ENCODE measurements at regions not wholly inside any gene's neighbourhood (a gene's known extent, or its start where the extent isn't known, plus 50 kb on each side); places are given as distances from the start of the nearest gene placed in this dataset.

- TF ChIP-seq, protein P1, sequence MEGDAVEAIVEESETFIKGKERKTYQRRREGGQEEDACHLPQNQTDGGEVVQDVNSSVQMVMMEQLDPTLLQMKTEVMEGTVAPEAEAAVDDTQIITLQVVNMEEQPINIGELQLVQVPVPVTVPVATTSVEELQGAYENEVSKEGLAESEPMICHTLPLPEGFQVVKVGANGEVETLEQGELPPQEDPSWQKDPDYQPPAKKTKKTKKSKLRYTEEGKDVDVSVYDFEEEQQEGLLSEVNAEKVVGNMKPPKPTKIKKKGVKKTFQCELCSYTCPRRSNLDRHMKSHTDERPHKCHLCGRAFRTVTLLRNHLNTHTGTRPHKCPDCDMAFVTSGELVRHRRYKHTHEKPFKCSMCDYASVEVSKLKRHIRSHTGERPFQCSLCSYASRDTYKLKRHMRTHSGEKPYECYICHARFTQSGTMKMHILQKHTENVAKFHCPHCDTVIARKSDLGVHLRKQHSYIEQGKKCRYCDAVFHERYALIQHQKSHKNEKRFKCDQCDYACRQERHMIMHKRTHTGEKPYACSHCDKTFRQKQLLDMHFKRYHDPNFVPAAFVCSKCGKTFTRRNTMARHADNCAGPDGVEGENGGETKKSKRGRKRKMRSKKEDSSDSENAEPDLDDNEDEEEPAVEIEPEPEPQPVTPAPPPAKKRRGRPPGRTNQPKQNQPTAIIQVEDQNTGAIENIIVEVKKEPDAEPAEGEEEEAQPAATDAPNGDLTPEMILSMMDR (conservative IDR thresholded peaks at IDR 0.05; ENCODE audit: low read depth, low read length) = no peak
- no peak for DNase-seq (ENCODE audit: low read depth)
- H3K4me3 ChIP-seq (ENCODE audit: low read depth, low read length) = no peak overlapping the region
Measured at GRCh38 chr18:73752965-73753364, 394.7 kb downstream of the FBXO15 start.

DNA sequence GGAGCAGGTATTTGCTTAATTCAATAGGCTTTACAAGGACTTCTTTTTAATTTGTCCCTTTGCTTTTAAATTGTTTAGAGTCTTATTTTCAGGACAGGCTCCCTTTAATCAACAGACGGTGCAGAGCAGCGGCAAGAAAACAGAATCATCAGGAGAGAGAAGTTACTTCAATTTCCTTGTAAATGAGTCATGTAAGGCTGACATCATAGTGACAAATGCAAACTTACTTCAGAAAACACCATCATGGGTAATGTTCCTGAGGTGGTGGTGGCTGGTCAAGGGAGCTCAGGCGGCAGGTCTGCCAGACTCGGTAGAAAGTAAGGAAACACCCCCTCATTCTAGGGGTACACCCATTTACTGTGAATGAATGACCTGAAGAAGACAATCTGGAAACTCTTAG is 395.1 kb downstream of the FBXO15 start:
- TF ChIP-seq, protein P1 (conservative IDR thresholded peaks at IDR 0.05; ENCODE audit: low read depth, low read length) = no peak
- no peak overlapping the region for H3K4me3 ChIP-seq (ENCODE audit: low read depth, low read length)

GRCh38 chr18:73750052-73750451 is 397.6 kb downstream of the FBXO15 start:
- no peak for DNase-seq (ENCODE audit: low read depth)
- TF ChIP-seq, protein P1 (conservative IDR thresholded peaks at IDR 0.05; ENCODE audit: low read depth, low read length) = no peak
- H3K4me3 ChIP-seq (ENCODE audit: low read depth, low read length) = no peak overlapping the region

More for the DNA sequence above, 395.1 kb downstream of the FBXO15 start:
- DNase-seq (ENCODE audit: low read depth) = no peak

DNA sequence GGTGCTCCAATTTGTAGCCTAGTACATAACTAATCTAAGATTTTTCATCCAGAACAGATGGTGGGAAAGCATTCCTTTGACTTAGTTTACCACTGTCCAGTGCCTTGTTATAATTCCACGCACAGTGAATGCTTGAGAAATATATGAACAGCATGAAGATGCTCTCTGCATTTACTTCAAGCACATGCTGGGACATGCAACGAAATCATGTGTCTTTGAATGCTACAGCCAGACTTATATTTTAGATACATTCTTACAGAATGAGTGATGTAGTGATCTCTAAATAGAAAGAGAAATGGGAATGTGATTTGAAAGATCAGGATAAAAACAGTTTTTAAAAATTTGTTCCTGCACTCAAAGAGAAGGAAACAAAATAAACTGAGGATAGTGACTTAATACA is 398.3 kb downstream of the FBXO15 start:
- no peak overlapping the region for H3K4me3 ChIP-seq (ENCODE audit: low read depth, low read length)
- TF ChIP-seq, protein P1 (conservative IDR thresholded peaks at IDR 0.05; ENCODE audit: low read depth, low read length) = no peak
- no peak for DNase-seq (ENCODE audit: low read depth)

DNA sequence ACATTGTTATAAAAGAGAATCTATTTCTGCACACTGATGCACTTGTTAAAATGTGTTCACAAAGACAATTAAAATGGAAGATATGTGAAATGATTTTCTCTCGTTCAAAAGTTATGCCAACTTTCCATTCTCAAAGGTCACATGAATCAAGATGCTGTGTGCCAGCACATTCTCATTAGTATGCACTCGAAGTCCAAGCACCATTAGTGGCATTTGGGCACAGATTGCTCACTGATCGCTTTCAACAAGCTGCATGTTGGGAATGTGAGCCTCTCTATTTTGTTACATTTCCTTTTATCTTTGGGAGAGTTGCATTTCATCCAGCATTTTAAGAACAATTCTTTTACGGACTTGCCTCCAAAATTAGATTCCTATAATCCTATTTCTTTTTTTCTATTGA is 398.9 kb downstream of the FBXO15 start:
- DNase-seq (ENCODE audit: low read depth) = no peak
- TF ChIP-seq, protein P1 (conservative IDR thresholded peaks at IDR 0.05; ENCODE audit: low read depth, low read length) = no peak
- H3K4me3 ChIP-seq (ENCODE audit: low read depth, low read length) = no peak overlapping the region

DNA sequence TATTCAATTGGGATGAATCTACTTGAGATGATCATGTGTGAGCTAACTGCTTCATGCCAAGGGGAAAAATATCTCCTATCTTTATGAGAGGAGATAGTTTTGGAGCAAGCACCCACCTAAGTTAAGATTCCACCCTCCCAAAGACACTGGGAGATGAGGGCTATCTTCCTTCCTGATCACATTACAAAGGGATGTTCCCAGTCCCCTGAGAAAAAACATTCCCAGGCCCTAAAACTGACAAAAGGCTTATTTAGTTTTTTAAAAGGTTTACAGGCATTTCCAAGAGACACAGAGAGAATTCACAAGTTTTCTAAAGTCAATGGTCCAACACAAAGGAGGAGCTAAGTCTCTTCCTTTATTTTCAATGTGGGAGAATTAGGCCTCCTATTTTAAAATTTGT is 401.5 kb downstream of the FBXO15 start:
- H3K4me3 ChIP-seq (ENCODE audit: low read depth, low read length) = no peak overlapping the region
- no peak for DNase-seq (ENCODE audit: low read depth)
- TF ChIP-seq, protein P1 (conservative IDR thresholded peaks at IDR 0.05; ENCODE audit: low read depth, low read length) = no peak

GRCh38 chr18:73742957-73743356 is 404.7 kb downstream of the FBXO15 start:
- no peak for DNase-seq (ENCODE audit: low read depth)
- H3K4me3 ChIP-seq (ENCODE audit: low read depth, low read length) = no peak overlapping the region
- TF ChIP-seq, protein P1 (conservative IDR thresholded peaks at IDR 0.05; ENCODE audit: low read depth, low read length) = no peak

All from epithelial cell of proximal tubule (primary cell).